GM18861 (cell line): ENCODE measurements at regions not wholly inside any gene's neighbourhood (a gene's known extent, or its start where the extent isn't known, plus 50 kb on each side); places are given as distances from the start of the nearest gene placed in this dataset.

Experiments used
- ATAC-seq: cut with Tn5 transposase; IDR thresholded peaks from one replicate; pipeline ENCODE4 v1.9.1; 2021; ENCODE audit not compliant: unreplicated experiment

DNA sequence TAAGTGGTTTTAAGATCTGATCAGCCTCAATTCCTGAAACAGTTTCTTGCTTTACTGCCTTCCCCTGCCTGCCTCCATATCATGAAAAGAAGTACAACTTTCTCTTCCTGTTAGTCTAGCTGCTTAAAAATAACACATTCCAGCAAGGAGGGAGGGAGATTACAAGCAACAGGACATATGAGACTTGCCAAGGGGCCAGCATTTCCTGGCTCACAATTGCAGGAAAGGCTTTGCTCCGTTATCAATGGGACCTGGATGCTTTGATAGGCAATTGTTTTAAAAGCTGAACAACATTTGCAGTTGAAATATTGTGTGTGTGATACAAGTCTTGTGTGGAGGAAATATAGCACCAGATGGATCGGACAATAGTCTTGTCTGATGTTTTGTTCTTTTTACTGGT is 425.0 kb downstream of the FAT4 start:
- no peak for ATAC-seq

DNA sequence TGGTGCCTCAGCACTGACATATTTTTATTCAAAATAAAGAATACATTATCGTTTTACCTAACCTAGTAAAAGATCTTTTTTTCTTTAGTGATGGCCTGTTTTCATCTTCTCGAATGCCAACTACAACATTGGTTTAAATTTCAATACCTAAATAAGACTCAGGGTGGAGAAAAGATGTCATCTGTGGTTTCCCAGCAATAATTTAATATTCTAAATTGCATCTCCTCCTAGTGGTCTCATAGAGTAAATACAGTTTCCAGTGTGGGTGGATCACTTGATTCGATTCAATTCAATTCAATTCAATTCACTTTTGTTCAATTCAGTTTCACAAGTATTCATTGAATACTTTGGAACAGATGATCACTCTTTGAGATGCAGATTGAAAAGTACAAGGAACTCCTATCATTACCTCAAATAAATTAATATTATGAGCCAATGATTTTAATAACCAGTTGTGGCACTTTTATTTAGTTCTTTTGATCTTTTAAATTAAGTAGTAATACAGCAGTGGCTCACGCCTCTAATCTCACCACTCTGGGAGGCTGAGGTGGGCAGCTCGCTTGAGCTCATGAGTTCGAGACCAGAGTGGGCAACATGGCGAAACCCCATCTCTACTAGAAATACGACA is 427.2 kb downstream of the FAT4 start:
- peak; percentile 59 for ATAC-seq

DNA sequence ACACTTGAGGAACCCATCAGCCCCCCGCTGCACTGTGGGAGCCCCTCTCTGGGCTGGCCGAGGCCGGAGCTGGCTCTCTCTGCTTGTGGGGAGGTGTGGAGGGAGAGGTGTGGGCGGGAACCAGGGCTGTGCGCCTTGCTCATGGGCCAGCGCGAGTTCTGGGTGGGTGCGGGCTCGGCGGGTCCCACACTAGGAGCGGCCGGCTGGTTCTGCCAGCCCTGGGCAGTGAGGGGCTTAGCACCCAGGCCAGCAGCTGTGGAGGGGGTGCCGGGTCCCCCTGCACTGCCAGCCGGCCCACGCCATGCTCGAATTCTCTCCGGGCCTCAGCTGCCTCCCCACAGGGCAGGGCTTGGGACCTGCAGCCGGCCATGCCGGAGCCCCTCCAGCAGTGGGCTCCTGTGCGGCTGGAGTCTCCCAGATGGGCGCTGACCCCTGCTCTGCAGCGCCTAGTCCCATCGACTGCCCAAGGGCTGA is 430.2 kb downstream of the FAT4 start:
- no peak for ATAC-seq

DNA sequence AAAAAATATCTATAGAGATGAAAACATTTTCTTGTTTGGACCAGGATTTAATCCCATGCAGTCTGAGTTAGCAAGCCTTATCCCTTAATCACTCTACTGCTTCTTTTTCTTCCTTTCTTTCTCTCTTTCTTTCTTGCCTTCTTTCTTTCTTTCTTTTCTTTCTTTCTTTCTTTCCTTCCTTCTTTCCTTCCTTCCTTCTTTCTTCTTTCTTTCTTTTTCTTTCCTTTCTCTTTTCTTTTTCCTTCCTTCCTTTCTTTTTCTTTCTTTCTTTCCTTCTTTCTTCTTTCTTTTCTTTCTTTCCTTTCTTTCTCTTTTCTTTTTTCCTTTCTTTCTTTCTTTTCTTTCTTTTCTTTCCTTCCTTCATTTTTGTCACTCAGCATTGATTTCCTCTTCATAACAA is 434.6 kb downstream of the FAT4 start:
- ATAC-seq = no peak

DNA sequence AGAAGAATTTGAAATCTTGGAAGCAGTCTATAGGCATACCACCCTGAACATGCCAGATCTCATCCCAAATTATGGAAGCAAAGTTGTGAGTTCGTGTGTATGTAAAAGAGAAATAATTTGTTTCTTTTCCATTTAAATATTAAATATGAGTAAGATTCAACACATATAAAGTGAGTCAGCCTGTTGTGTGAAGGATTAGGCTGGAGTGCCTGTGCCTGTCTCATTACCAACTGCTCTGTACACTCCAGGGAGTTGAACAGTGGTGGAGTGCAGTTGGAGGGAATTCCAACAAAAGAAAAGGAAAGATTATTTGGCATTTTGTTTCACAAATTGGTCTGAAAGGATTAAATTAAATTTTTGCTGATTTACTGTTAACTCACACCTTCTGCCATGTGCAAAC is 435.6 kb downstream of the FAT4 start:
- ATAC-seq = no peak

DNA sequence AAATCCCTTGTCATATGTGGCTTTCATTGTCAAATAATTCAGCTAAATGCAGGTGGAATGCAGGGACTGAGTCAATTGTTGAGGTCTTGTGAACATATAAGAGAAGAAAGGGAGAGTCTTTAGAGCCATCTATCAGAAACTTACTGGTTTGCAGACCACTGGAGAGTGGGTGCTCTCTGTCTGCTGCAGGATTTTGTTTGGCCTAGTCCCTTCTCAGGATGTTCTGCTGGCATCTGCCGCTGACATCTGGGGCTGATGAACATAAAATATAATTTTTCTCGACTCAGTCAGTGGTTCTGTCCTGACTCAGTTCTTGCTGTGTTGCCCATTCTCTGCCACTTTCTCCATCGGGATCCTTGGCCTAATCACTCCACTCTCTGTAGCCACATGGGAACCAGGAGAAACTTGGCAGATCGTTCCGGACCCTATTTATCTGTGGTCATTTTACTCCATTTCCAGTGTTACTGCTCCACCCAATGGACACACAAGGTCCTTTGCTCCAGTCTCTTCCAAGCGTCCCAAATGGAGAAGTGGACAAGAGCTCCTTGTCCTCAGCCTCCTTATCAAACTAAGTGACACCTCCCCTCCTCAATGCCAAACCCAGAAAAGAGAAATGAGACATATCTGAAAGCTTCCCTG is 436.2 kb downstream of the FAT4 start:
- ATAC-seq = no peak

DNA sequence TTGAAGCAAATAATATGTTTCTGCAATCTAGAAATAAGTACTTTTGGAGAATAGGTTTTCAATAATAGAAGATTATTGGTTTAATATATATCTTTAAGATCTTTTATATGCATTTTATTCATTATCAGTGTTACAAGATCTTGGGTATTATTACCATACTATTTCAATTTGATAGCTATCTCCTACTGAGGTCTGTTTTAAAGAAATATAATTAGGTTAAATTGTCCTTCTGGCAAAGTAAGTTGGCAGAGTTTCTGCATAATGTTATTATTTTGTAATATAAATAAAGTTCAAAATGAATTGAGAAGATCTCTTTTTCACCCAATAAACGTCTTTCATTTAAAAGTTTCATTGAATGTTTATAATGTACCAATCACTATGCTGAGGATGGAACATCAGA is 443.7 kb downstream of the FAT4 start:
- ATAC-seq = no peak

DNA sequence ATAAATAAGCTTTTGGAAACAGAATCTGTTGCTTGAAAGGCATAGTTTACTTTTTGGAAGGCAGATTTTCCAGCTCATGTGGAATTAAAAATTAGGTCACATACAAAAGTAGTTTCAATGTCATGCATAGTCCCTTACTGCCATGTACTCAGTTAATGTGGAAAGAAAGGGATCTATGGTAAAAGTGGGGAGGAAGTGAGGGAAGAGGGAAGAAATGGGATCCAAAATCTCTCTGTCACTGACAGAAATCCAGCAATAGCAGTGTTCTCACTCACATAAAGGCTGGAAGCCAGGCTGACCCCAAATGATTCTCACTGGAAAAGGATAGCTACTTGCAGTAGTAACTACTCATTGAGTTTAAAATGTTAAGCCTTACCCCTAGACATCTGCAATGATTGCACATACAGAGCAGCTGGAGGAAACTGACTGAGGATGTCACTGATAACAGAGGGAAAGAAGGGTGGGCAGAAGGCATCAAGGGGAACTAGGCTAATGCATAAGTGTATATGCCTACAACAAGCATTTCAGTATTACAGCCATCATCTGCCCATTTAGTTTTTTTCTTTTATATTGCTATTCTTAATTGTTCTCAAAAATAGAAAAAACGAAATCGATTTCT is 445.6 kb downstream of the FAT4 start:
- ATAC-seq = no peak

DNA sequence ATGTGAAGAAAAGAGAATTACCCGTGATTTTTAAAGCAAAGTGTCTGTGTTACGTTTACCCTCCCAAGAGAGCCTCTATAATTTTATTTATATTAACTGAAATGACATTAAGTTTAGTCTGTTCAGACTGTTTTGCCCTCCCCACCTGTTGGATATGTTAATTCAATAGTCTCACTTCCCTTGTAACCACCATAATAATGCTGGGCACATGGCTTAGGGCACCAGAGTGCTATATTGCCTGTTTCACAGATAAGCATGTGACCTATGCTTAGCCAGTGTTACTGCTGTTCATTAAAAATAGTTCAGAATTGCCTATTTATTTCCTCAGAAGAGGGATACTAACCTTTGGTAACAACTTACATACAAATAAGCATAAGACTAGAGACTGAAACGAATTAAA is 446.2 kb downstream of the FAT4 start:
- ATAC-seq = no peak

DNA sequence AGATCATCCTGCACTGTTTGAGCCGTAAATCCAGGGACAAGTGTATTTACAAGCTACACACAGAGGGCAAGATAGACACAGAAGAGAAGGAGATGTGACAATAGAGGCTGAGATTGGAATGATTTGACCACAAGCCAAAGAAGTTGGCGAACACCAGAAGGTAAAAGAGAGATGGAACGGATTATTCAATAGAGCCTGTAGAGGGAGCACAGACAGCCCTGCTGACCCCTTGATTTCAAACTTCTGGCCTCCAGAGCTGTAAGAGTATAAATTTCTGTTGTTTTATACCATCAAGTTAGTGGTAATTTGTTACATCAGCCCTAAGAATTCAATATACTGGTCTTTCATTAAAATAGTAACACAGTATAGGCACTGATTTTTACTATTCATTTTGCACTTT is 447.8 kb downstream of the FAT4 start:
- no peak for ATAC-seq

DNA sequence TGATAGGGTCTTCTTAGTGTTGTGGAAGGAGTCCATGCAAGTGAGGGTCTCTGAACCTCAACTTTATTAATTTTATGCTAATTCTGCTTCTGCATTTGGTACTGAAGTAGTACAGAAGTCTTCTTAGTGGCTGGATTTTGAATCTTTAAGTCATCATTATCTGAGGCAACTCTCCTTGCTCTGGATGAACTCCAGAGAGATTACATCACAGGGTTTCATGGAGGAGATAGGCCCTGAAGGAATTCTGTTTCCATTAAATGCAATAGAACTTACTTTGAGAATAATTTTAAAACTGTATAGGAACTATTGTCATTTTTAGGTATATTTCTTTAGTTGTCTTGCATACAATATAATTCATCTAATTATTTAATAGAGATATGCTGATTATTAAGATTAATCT is 451.2 kb downstream of the FAT4 start:
- no peak for ATAC-seq

DNA sequence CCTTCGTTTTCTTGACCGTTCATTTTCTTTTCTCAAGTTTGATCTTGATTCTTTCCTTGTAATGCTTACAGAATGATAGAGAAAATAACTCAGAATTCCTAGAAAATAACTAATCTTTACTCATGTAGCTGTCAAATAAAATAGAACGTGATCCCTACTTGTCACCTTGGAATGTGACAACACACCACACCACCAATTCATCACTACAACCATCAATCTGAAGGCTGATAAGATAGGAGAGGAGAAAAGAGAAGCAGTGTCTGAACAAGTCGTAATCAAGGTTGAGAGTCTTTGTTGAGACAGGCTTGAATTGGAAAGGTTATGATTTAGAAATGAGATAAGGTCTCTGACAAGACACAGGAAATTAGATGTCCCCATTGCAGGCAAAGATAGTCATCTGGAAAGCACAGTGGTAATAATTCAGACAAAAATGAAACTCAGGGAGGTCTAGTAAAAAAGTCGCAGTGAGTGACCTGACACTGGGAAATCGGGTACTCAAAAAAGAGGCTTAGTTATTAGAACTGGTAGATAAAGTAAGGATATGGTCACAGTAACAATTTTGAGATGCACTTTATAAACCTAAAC is 456.2 kb downstream of the FAT4 start:
- no peak for ATAC-seq

DNA sequence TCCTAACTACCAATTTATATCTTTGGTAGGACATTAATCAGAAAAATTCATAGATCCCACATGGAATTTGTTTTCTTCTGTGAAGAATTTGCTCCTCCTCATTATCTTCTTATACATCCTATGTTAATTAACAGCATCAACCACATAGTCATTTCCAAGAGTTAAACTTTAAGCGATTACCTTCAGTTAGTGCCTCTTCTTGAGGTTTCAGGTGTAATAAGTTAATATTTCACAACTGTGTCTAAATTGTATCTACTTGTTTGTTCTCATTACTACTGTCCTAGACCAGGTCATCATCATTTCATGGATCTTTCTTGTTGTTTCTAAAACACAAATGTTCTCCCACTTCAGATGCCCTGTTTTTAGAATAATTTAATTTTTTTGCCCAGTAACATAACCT is 457.9 kb downstream of the FAT4 start:
- ATAC-seq = peak; percentile 87

DNA sequence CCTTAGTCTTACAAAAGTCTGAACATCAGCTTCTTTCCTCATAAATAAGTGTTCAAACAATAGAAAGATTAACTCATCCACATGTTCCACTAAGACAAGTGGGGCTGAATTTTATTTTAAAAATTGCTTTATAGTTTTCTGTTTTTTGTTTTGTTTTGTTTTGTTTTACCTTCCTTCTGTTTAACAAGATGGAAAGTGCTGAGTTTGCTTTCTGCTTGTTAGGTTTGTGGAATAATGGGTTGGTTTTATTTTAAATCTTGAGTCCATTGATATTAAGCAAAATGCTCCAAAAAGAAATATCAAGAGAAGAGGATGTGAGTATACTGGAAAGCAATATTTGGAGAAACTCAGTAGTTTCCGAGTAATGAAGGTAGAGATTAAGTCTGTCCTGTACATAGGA is 458.7 kb downstream of the FAT4 start:
- ATAC-seq = no peak

DNA sequence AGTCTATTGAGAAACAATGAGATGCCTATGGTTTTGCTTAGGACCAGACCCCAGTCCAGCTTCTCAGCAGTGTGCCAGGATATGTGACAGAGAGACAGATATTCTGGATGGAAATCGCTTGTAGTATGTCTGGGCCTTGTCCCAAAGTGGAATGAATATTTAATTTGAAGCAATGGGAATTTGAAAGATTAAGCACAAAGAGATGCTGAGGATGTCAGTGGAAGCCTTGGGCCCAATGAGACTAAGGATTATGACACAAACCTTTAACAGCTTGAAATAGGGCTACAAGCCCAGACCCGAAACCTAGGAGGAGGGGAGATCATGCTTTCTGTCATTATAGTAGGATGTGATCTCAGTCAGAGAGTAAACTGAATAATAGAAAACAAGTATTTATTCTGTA is 459.2 kb downstream of the FAT4 start:
- ATAC-seq = no peak

DNA sequence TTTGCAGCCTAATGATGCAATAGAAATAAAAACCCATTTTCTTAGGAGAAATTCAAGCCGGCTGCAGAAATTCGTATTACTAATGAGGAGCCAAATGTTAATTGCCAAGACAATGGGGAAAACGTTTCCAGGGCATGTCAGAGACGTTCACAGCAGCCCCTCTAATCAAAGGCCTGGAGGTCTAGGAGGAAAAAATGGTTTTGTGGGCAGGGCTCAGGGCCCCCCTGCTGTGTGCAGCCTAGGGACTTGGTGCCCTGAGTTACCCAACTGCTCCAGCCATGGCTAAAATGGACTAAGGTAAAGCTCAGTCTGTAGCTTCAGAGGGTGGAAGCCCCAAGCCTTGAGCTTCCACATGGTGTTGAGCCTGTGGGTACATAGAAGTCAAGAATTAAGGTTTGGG is 461.4 kb downstream of the FAT4 start:
- ATAC-seq = no peak

DNA sequence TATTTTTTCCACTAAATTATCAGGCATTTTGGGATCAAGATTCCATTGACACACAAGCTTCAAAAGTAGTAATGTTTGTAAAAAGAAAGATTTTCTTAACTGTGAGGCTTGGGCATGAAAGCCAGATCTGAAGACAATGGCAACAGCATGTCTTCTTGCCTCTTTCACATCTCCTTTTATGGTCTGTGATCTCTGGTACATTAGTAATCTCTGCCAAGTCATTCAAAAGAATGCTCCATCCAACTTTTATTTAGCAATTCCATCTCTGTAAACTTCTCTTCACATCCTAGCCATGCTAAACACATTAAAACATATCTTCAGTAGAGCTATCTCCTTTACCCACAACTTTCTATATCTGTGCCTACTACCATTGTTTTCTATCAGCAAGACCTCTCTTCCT is 465.4 kb downstream of the FAT4 start:
- peak; percentile 49 for ATAC-seq

DNA sequence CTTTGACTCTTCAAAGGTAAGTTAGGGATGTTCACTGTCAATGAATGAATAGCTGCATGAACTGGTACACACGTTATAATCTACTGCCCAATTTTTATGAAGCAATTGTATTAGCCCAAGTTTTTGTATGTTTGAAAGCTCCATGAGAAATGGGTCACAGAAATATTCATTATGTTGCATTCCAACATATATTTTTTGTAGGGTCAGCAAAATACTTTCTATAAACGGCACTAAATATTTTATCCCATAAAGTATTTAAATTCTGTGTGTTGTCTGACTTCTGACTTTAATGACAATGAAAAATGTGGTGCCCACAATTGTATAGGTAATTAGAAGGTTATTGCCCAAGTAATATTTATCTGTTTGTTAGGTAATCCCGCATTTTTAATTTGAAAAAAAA is 466.0 kb downstream of the FAT4 start:
- no peak for ATAC-seq

DNA sequence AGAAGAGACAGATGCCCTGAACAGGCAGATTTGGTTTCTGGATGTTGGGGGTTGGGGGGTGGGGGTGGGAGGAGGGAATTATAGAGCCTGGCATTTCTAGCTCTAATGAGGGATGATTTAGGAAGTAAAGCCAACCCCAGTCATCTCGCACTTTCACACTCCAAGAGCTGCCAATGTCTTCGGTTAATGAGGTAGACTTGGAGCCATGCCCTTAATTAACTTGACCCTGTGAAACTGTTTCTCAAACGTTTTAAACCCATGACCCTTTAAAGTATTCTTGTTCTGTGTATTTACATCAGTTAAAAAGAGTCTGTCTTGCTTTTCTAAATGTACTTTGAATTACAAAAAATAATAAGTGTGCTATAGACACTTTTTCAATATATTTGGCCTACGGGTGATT is 466.9 kb downstream of the FAT4 start:
- ATAC-seq = no peak

DNA sequence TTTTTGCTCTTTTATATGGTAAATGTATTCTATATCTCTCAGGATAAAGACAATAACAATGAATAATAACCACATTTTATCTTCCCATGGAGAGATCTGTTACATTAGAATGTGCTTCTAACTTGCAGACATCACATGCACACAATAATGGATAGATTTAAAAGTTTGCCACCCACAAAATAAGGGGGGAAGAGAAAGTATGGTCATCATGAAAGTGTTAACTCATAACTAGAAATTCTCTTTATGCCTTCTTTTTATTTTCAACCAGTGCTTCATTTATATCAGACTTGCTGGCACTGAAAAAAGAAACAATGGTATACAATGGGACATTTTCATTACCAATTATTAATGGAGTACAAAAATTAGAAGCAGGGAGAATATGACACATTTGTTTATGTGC is 470.0 kb downstream of the FAT4 start:
- peak; percentile 46 for ATAC-seq

DNA sequence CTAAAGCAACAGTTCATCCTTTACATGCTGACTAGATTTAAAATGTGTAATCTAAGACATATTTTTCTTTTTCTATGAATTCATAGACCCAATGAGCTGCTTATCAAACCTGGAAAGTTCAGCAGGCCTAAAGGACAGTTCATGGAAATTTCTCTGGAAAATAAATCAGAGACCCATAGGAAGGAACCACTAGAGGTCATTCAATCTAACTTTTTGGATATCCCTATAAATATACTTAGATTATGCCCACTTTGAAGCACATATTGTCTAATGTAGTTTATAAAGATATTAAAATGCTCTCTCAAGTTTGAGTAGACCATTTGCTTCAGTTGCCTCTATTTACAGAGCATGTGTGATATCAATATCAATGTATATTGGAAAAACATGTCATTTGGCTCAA is 473.0 kb downstream of the FAT4 start:
- ATAC-seq = no peak

DNA sequence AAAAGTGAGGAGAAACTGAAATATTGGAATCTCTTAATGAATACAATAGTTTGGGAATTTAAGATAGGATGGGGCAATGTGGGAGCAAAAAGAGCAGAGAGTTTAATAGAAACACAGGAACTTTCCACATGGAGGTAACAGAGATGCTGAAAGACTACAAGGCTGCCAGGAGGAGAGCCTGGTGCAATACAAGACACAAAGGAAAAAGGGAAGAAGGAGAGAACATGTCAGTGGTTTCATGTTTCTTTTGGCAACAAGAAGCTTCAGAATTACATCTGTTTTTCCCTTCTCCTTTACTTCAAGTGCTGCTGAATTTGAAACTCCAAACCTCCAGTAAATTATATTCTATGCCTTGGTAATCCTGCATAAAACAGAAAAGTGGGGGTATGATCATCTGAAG is 474.3 kb downstream of the FAT4 start:
- no peak for ATAC-seq
